GM23338 (cell line): ENCODE measurements at regions not wholly inside any gene's neighbourhood (a gene's known extent, or its start where the extent isn't known, plus 50 kb on each side); places are given as distances from the start of the nearest gene placed in this dataset.

Source experiments
- ATAC-seq: fragments of 200-7000 bp; cut with Tn5 transposase; 3 replicates; pipeline ENCODE4 v1.9.1; 2020
- DNase-seq: peaks from one replicate; pipeline ENCODE4 v3.0.0-alpha.2; 2015; ENCODE audit warnings: low spot score
- H2AFZ ChIP-seq: fragments of 200-600 bp; sonication (generic); 2 replicates; pipeline ENCODE4 v1.8.0; 2016; ENCODE audit warnings: antibody characterized with exemption, mild to moderate bottlenecking, moderate library complexity
- H3F3A ChIP-seq: fragments of 200-600 bp; sonication (generic); replicated peaks from 2 replicates; pipeline ENCODE4 v1.8.0; 2017; ENCODE audit warnings: antibody characterized with exemption, mixed run types, low read depth
- H3K27ac ChIP-seq: fragments of 200-600 bp; sonication (generic); 2 replicates; pipeline ENCODE4 v1.6.1; 2016; ENCODE audit warnings: low read depth
- H3K27me3 ChIP-seq: fragments of 200-600 bp; sonication (generic); 2 replicates; pipeline ENCODE4 v1.8.0; 2016; ENCODE audit warnings: mild to moderate bottlenecking, mixed run types, moderate library complexity; ENCODE audit not compliant: insufficient read depth
- H3K36me3 ChIP-seq: fragments of 200-600 bp; sonication (generic); 2 replicates; pipeline ENCODE4 v1.8.0; 2016; ENCODE audit warnings: mild to moderate bottlenecking; ENCODE audit not compliant: insufficient read depth
- H3K4me1 ChIP-seq: fragments of 200-600 bp; sonication (generic); 2 replicates; pipeline ENCODE4 v1.8.0; 2016; ENCODE audit warnings: mild to moderate bottlenecking, moderate library complexity; ENCODE audit not compliant: insufficient read depth
- H3K4me2 ChIP-seq: fragments of 200-600 bp; sonication (generic); 2 replicates; pipeline ENCODE4 v1.7.1; 2017; ENCODE audit warnings: mixed run types
- H3K4me3 ChIP-seq: fragments of 200-600 bp; sonication (generic); 2 replicates; pipeline ENCODE4 v1.6.1; 2016; ENCODE audit warnings: mixed run types
- H3K79me2 ChIP-seq: fragments of 200-600 bp; sonication (generic); replicated peaks from 2 replicates; pipeline ENCODE4 v1.8.0; 2017; ENCODE audit warnings: mild to moderate bottlenecking; ENCODE audit not compliant: insufficient read depth
- H3K9me2 ChIP-seq: fragments of 200-600 bp; sonication (generic); 2 replicates; pipeline ENCODE4 v1.8.0; 2017; ENCODE audit not compliant: insufficient read depth
- H4K20me1 ChIP-seq: fragments of 200-600 bp; sonication (generic); replicated peaks from 2 replicates; pipeline ENCODE4 v1.8.0; 2017; ENCODE audit warnings: mild to moderate bottlenecking; ENCODE audit not compliant: insufficient read depth
- H3K27ac Mint-ChIP-seq: 2 replicates; pipeline ENCODE4 v1.8.0; 2020; ENCODE audit warnings: inconsistent platforms, mild to moderate bottlenecking, moderate library complexity, mixed read lengths
- H3K27me3 Mint-ChIP-seq: 3 replicates; pipeline ENCODE4 v1.8.0; 2022; ENCODE audit warnings: low read depth, mild to moderate bottlenecking, moderate library complexity, mixed read lengths, inconsistent platforms; ENCODE audit not compliant: insufficient read depth, poor library complexity
- H3K36me3 Mint-ChIP-seq: 3 replicates; pipeline ENCODE4 v1.8.0; 2021; ENCODE audit warnings: low read depth, mild to moderate bottlenecking, inconsistent platforms, moderate library complexity, mixed read lengths
- H3K4me1 Mint-ChIP-seq: 3 replicates; pipeline ENCODE4 v1.8.0; 2020; ENCODE audit warnings: mild to moderate bottlenecking, inconsistent platforms, mixed read lengths
- H3K4me3 Mint-ChIP-seq: 3 replicates; pipeline ENCODE4 v1.8.0; 2021; ENCODE audit warnings: moderate library complexity, mild to moderate bottlenecking, inconsistent platforms, mixed read lengths
- H3K9me3 Mint-ChIP-seq: 3 replicates; pipeline ENCODE4 v1.8.0; 2020; ENCODE audit warnings: moderate library complexity, mild to moderate bottlenecking, inconsistent platforms, mixed read lengths
- CTCF ChIP-seq, 2 experiments: fragments of 200-600 bp in 1 of 2; sonication (generic) in 1 of 2; conservative IDR thresholded peaks; 2 replicates each; pipeline versions ENCODE4 v1.5.1 to v1.6.1; 2016 to 2017; ENCODE audit warnings: antibody characterized with exemption in 2 of 2, low read depth in 2 of 2, mild to moderate bottlenecking in 2 of 2, moderate library complexity in 1 of 2
- EZH2 ChIP-seq: fragments of 200-600 bp; sonication (generic); IDR thresholded peaks from one replicate; pipeline ENCODE4 v1.8.0; 2017; ENCODE audit warnings: antibody characterized with exemption, mild to moderate bottlenecking, low read depth; ENCODE audit not compliant: unreplicated experiment
- EZH2phosphoT487 ChIP-seq: fragments of 200-600 bp; sonication (generic); IDR thresholded peaks from one replicate; pipeline ENCODE4 v1.8.1; 2018; ENCODE audit warnings: antibody characterized with exemption; ENCODE audit not compliant: unreplicated experiment
- JUNB ChIP-seq: IDR thresholded peaks from one replicate; pipeline ENCODE4 v1.6.1; 2016; ENCODE audit warnings: antibody characterized with exemption; ENCODE audit not compliant: unreplicated experiment
- STAT1 ChIP-seq: IDR thresholded peaks from one replicate; pipeline ENCODE4 v1.6.1; 2016; ENCODE audit warnings: antibody characterized with exemption; ENCODE audit not compliant: unreplicated experiment
- ZNF114 ChIP-seq: fragments of 250-450 bp; sonication (Bioruptor Pico); IDR thresholded peaks from 2 replicates; pipeline ENCODE4 v1.5.0; 2020; ENCODE audit warnings: mild to moderate bottlenecking, moderate library complexity
- TF ChIP-seq, protein P1 (sequence below): IDR thresholded peaks from 2 replicates; pipeline ENCODE4 v1.6.1; 2016; ENCODE audit warnings: antibody characterized with exemption
- TF ChIP-seq, protein P2 (sequence below): IDR thresholded peaks from one replicate; pipeline ENCODE4 v1.6.1; 2018; ENCODE audit warnings: antibody characterized with exemption; ENCODE audit not compliant: unreplicated experiment

GRCh38 chr13:69274231-69274630, 833.4 kb upstream of the ATXN8OS start (continued):
- TF ChIP-seq ZNF114 (CRISPR knock-in tag) (no peak), JUNB (no peak), EZH2 (no peak), CTCF (conservative IDR thresholded peaks at IDR 0.05; ENCODE audit: low read depth in 2 of 2) (no peak), STAT1 (no peak), EZH2phosphoT487 (no peak)
- TF ChIP-seq, protein P1, sequence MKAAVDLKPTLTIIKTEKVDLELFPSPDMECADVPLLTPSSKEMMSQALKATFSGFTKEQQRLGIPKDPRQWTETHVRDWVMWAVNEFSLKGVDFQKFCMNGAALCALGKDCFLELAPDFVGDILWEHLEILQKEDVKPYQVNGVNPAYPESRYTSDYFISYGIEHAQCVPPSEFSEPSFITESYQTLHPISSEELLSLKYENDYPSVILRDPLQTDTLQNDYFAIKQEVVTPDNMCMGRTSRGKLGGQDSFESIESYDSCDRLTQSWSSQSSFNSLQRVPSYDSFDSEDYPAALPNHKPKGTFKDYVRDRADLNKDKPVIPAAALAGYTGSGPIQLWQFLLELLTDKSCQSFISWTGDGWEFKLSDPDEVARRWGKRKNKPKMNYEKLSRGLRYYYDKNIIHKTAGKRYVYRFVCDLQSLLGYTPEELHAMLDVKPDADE, result no peak

GRCh38 chr13:69264362-69265334, 843.0 kb upstream of the ATXN8OS start:
- Mint-ChIP-seq H3K27ac (no peak overlapping the region), H3K9me3 (no peaks in the 10 kb centered on the region), H3K36me3 (no peaks in the 10 kb centered on the region; the same call in 2 of the 3 replicates), H3K27me3 (no peaks in the 10 kb centered on the region), H3K4me3 (no peak overlapping the region), H3K4me1 (no peaks in the 10 kb centered on the region)
- H3K4me1 ChIP-seq, result no peaks in the 10 kb centered on the region
- no peaks in the 10 kb centered on the region for H3F3A ChIP-seq
- no peaks in the 10 kb centered on the region for H3K36me3 ChIP-seq
- no peak overlapping the region for H3K4me2 ChIP-seq
- no peak overlapping the region for H3K4me3 ChIP-seq
- peaks cover 8% of the 10 kb centered on the region; the same call in 1 of the 2 replicates for H3K9me2 ChIP-seq
- no peaks in the 10 kb centered on the region for H3K27me3 ChIP-seq
- H2AFZ ChIP-seq, result no peak overlapping the region
- no peak overlapping the region for H3K27ac ChIP-seq
- H4K20me1 ChIP-seq, result no peaks in the 10 kb centered on the region
- ATAC-seq, result no peak
- no peak for DNase-seq
- no peaks in the 10 kb centered on the region for H3K79me2 ChIP-seq
- TF ChIP-seq STAT1 (no peak), CTCF (conservative IDR thresholded peaks at IDR 0.05; ENCODE audit: low read depth in 2 of 2) (no peak), EZH2 (no peak)
- TF ChIP-seq, protein P2, sequence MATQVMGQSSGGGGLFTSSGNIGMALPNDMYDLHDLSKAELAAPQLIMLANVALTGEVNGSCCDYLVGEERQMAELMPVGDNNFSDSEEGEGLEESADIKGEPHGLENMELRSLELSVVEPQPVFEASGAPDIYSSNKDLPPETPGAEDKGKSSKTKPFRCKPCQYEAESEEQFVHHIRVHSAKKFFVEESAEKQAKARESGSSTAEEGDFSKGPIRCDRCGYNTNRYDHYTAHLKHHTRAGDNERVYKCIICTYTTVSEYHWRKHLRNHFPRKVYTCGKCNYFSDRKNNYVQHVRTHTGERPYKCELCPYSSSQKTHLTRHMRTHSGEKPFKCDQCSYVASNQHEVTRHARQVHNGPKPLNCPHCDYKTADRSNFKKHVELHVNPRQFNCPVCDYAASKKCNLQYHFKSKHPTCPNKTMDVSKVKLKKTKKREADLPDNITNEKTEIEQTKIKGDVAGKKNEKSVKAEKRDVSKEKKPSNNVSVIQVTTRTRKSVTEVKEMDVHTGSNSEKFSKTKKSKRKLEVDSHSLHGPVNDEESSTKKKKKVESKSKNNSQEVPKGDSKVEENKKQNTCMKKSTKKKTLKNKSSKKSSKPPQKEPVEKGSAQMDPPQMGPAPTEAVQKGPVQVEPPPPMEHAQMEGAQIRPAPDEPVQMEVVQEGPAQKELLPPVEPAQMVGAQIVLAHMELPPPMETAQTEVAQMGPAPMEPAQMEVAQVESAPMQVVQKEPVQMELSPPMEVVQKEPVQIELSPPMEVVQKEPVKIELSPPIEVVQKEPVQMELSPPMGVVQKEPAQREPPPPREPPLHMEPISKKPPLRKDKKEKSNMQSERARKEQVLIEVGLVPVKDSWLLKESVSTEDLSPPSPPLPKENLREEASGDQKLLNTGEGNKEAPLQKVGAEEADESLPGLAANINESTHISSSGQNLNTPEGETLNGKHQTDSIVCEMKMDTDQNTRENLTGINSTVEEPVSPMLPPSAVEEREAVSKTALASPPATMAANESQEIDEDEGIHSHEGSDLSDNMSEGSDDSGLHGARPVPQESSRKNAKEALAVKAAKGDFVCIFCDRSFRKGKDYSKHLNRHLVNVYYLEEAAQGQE, result no peak
